Karpas-422 (cell line): ENCODE measurements at regions not wholly inside any gene's neighbourhood (a gene's known extent, or its start where the extent isn't known, plus 50 kb on each side); places are given as distances from the start of the nearest gene placed in this dataset.
"Not testable (repeated sequence)": the region's sequence is repeated elsewhere in the genome, so short reads cannot be mapped to it uniquely, and the experiment has no call there.

Source experiments
- DNase-seq: peaks from one replicate; pipeline ENCODE4 v3.0.0-alpha.2; 2015
- H2AFZ ChIP-seq: fragments of 200-600 bp; sonication (generic); 2 replicates; pipeline ENCODE4 v1.6.1; 2014; ENCODE audit warnings: antibody characterized with exemption, low read length, mixed read lengths
- H3K27ac ChIP-seq: fragments of 200-600 bp; sonication (generic); 2 replicates; pipeline ENCODE4 v1.5.1; 2014; ENCODE audit warnings: mild to moderate bottlenecking, low read length, moderate library complexity
- H3K27me3 ChIP-seq: fragments of 200-600 bp; sonication (generic); 2 replicates; pipeline ENCODE4 v1.6.1; 2014; ENCODE audit warnings: low read length, mixed read lengths
- H3K36me3 ChIP-seq: fragments of 200-600 bp; sonication (generic); 2 replicates; pipeline ENCODE4 v1.6.1; 2014; ENCODE audit warnings: low read length, mixed read lengths; ENCODE audit not compliant: insufficient read depth
- H3K4me1 ChIP-seq: fragments of 200-600 bp; sonication (generic); 2 replicates; pipeline ENCODE4 v1.6.1; 2014; ENCODE audit warnings: mild to moderate bottlenecking, low read length, mixed read lengths
- H3K4me2 ChIP-seq: fragments of 200-600 bp; sonication (generic); 2 replicates; pipeline ENCODE4 v1.6.1; 2014; ENCODE audit warnings: low read length, low read depth, mild to moderate bottlenecking; ENCODE audit not compliant: poor library complexity, severe bottlenecking
- H3K4me3 ChIP-seq: fragments of 200-600 bp; sonication (generic); 2 replicates; pipeline ENCODE4 v1.5.1; 2014; ENCODE audit warnings: mild to moderate bottlenecking, antibody characterized with exemption, low read length, mixed read lengths
- H3K79me2 ChIP-seq: fragments of 200-600 bp; sonication (generic); 2 replicates; pipeline ENCODE4 v1.6.1; 2014; ENCODE audit warnings: mild to moderate bottlenecking, low read length, mixed read lengths
- H3K9ac ChIP-seq: fragments of 200-600 bp; sonication (generic); 2 replicates; pipeline ENCODE4 v1.6.0; 2014; ENCODE audit warnings: low read length
- H3K9me2 ChIP-seq: fragments of 200-600 bp; sonication (generic), shearing (Covaris generic); replicated peaks from 2 replicates; pipeline ENCODE4 v1.6.0; 2014; ENCODE audit warnings: mild to moderate bottlenecking, low read length, moderate library complexity; ENCODE audit not compliant: insufficient read depth
- H3K9me3 ChIP-seq: fragments of 300-700, 200-600 bp; sonication (generic); 2 replicates; pipeline ENCODE4 v1.6.1; 2014; ENCODE audit warnings: low read length, mixed read lengths
- H4K20me1 ChIP-seq: fragments of 200-600 bp; sonication (generic); 2 replicates; pipeline ENCODE4 v1.6.1; 2014; ENCODE audit warnings: mild to moderate bottlenecking, antibody characterized with exemption, low read length, low read depth; ENCODE audit not compliant: insufficient read depth

DNA sequence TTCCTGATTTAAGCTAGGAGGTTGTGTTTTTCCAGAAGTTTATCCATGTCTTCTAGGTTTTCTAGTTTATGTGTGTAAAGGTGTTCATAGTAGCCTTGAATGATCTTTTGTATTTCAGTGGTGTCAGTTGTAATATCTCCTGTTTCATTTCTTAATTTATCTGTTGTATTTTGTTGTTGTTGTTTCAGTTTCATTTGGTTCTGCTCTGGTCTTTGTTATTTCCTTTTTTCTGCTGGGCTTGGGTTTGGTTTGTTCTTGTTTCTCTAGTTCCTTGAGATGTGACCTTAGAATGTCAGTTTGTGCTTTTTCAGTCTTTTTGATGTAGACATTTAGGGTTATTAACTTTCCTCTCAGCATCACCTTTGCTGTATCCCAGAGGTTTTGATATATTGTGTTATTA, 62.8 kb downstream of the SCP2D1 start:
- H3K36me3 ChIP-seq, H3K79me2 ChIP-seq, H3K27me3 ChIP-seq, H3K27ac ChIP-seq, DNase-seq, H4K20me1 ChIP-seq, H2AFZ ChIP-seq, H3K9me3 ChIP-seq, H3K4me3 ChIP-seq, H3K9me2 ChIP-seq, H3K9ac ChIP-seq, H3K4me1 ChIP-seq, H3K4me2 ChIP-seq: not testable (repeated sequence)

DNA sequence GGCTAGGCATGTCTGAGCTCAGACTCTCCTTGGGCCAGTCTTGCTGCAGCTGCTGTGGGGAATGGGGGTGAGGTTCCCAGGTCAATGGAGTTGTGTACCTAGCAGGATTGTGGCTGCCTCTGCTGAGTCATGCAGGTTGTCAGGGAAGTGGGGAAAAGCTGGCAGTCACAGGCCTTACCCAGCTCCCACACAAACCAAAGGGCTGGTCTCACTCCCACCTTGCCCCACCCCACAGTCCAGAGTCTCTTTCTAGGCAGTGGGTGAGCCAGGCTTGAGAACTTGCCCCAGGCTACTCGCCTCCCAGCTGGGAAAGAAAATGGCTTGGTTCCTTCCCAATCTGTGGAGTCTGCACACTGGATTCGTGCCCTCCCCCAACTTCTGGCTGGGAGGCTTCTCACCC, 65.7 kb downstream of the SCP2D1 start:
- H2AFZ ChIP-seq = no peak overlapping the region
- H3K4me2 ChIP-seq = no peak overlapping the region

DNA sequence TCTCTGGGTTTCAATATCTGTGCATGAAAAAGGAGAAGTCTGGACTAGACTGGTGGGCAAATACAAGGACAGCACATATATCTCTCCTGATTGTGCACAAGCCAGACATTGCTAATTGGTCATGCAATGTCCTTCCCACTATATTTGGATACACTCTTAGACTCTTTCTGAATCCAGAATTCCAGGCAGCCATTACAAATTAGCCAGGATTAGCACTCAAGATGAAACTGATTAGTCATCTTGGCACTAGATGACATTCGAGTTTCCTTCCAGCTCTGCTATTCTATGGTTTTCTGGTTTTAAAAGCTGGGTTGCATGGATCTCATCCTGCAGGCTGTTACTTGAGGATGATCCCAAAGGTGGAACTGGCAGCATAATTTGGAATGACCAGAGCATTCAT, 73.2 kb downstream of the SCP2D1 start:
- H3K79me2 ChIP-seq = no peaks in the 10 kb centered on the region
- H3K27me3 ChIP-seq = no peaks in the 10 kb centered on the region
- no peaks in the 10 kb centered on the region for H4K20me1 ChIP-seq
- no peaks in the 10 kb centered on the region for H3K9me2 ChIP-seq
- no peaks in the 10 kb centered on the region for H3K36me3 ChIP-seq
- H3K27ac ChIP-seq = no peak overlapping the region
- H3K4me3 ChIP-seq = no peak overlapping the region
- H3K9me3 ChIP-seq = no peaks in the 10 kb centered on the region
- no peaks in the 10 kb centered on the region for H3K4me1 ChIP-seq
- no peak overlapping the region for H2AFZ ChIP-seq
- no peak for DNase-seq
- H3K9ac ChIP-seq = no peak overlapping the region
- no peak overlapping the region for H3K4me2 ChIP-seq

More for the DNA sequence above, 65.7 kb downstream of the SCP2D1 start:
- H3K79me2 ChIP-seq = no peaks in the 10 kb centered on the region
- H3K27ac ChIP-seq = no peak overlapping the region
- H3K9ac ChIP-seq = no peak overlapping the region
- no peaks in the 10 kb centered on the region for H3K27me3 ChIP-seq
- no peaks in the 10 kb centered on the region for H4K20me1 ChIP-seq
- DNase-seq = no peak
- H3K4me3 ChIP-seq = no peak overlapping the region
- H3K9me2 ChIP-seq = no peaks in the 10 kb centered on the region
- no peaks in the 10 kb centered on the region for H3K9me3 ChIP-seq
- H3K36me3 ChIP-seq = no peaks in the 10 kb centered on the region
- no peaks in the 10 kb centered on the region for H3K4me1 ChIP-seq

DNA sequence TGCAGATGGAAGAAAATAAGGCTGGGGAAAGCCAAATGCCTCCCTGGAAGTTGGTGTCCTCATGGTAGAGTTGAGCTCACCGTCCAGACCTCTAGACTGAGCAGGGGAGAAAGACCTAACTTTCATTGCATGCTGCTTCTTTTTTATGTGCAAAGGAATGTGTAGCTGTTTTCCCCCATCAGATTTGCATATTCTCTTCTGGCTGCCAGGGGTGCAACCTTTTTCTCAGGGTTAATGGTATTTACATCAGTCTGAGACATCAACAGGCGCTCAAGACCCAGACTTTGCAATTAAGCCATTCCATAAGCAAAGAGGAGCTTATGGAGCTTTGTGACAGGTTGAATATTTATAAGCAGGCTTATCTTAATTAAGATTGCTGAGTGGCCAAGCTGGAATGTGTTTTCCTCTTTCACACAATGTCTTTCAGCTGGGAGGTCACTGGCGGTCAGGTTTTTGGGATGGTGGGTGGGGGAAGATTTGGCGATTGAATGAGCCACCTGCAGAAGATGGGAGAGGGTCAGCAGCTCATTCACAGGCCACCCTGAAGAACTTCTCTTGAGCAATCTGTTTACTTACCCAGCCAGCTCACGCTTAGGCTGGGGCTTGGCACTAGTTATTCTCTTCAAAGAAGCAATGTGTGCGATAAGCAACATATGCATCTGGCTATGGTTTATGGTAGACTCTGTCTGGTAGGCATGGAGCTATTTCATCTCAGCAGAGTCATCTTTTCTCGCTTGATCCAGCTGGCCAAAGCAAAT, 88.6 kb downstream of the SCP2D1 start:
- H3K9ac ChIP-seq = no peak overlapping the region
- no peak overlapping the region for H3K4me2 ChIP-seq
- H2AFZ ChIP-seq = no peak overlapping the region
- no peak overlapping the region for H3K27ac ChIP-seq
- H3K4me1 ChIP-seq = peaks cover 31% of the 10 kb centered on the region
- no peak for DNase-seq
- no peaks in the 10 kb centered on the region for H3K9me2 ChIP-seq
- no peaks in the 10 kb centered on the region for H3K79me2 ChIP-seq
- H3K9me3 ChIP-seq = no peaks in the 10 kb centered on the region
- no peaks in the 10 kb centered on the region for H3K36me3 ChIP-seq
- no peaks in the 10 kb centered on the region for H4K20me1 ChIP-seq
- H3K27me3 ChIP-seq = no peaks in the 10 kb centered on the region
- H3K4me3 ChIP-seq = no peak overlapping the region

DNA sequence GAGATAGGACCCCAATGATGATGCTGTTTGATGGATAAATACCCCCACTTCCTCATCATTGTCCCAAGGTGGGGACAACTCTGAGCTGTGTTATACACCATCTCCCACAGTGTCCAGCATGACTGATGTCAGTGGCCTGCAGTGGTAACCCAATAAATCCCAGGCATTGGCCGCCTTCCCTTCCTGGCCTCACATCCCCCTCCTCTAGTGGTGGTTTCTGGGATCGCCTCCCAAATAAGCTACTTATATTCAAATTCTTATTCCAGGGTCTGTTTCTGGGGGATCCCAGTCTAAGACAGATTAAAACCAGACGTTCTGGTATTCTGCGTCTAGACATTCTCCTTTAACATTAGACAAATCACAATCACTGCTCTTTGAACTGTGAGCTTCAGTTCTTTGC, 90.6 kb downstream of the SCP2D1 start:
- Histone ChIP-seq H3K4me1 (peaks cover 49% of the 10 kb centered on the region), H3K27ac (no peak overlapping the region), H3K4me2 (no peak overlapping the region), H3K79me2 (no peaks in the 10 kb centered on the region), H3K9me3 (no peaks in the 10 kb centered on the region), H3K9ac (no peak overlapping the region), H3K36me3 (no peaks in the 10 kb centered on the region), H3K27me3 (no peaks in the 10 kb centered on the region), H4K20me1 (no peaks in the 10 kb centered on the region), H2AFZ (no peak overlapping the region), H3K4me3 (no peak overlapping the region), H3K9me2 (no peaks in the 10 kb centered on the region)
- no peak for DNase-seq

DNA sequence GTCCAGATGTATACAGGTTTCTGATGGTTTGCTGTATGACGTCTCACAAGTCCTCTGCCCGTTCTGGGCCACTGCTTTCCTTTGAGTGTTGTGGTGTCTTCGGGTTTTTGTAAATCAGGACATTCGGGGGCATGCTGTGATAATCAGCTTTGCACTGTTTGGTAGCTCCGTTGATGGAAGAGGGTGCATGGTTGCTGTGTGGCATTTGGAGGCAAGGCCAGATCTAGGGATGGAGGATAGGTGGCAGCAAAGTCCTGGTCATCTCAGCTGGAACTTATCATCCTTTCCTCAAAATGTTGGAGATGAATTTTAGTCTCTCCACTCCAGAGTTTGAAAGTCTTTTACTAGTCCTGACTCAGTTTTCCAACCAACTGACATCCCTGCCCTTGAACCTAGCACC, 91.0 kb downstream of the SCP2D1 start:
- DNase-seq = peak; percentile 55
- Histone ChIP-seq H2AFZ (no peak overlapping the region), H3K4me3 (peak overlapping the region; percentile 31), H3K27ac (no peak overlapping the region), H3K9ac (no peak overlapping the region), H3K4me2 (peak overlapping the region; percentile 65), H3K9me3 (no peaks in the 10 kb centered on the region), H3K36me3 (no peaks in the 10 kb centered on the region), H4K20me1 (no peaks in the 10 kb centered on the region), H3K27me3 (no peaks in the 10 kb centered on the region), H3K4me1 (peaks cover 53% of the 10 kb centered on the region), H3K9me2 (no peaks in the 10 kb centered on the region), H3K79me2 (no peaks in the 10 kb centered on the region)

DNA sequence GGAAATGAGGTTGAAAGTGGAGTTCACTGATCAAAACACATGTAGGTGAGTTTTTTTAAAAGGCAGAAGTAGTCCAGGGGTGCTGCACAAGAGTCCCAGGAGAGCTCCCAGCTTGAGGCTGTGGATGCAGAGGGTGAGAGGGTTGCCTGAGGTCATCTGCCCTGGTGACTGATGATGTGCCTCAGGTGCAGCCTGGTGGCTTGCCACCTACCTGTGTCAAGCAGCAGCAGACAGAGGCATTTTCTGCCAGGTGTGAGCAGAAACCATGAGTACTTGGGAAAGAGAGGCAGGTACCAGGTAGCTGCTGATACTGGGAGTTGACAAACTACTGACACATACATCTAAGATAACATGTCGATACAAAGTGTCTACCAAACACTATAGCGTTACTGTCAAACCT, 92.5 kb downstream of the SCP2D1 start:
- no peaks in the 10 kb centered on the region for H4K20me1 ChIP-seq
- H3K79me2 ChIP-seq = no peaks in the 10 kb centered on the region
- H3K9me2 ChIP-seq = no peaks in the 10 kb centered on the region
- no peaks in the 10 kb centered on the region for H3K27me3 ChIP-seq
- H2AFZ ChIP-seq = no peak overlapping the region
- peaks cover 56% of the 10 kb centered on the region for H3K4me1 ChIP-seq
- no peak overlapping the region for H3K9ac ChIP-seq
- peak overlapping the region; percentile 65 for H3K4me2 ChIP-seq
- no peak overlapping the region for H3K27ac ChIP-seq
- H3K9me3 ChIP-seq = no peaks in the 10 kb centered on the region
- no peaks in the 10 kb centered on the region for H3K36me3 ChIP-seq
- DNase-seq = peak; percentile 77
- no peak overlapping the region; the same call in 1 of the 2 replicates for H3K4me3 ChIP-seq

DNA sequence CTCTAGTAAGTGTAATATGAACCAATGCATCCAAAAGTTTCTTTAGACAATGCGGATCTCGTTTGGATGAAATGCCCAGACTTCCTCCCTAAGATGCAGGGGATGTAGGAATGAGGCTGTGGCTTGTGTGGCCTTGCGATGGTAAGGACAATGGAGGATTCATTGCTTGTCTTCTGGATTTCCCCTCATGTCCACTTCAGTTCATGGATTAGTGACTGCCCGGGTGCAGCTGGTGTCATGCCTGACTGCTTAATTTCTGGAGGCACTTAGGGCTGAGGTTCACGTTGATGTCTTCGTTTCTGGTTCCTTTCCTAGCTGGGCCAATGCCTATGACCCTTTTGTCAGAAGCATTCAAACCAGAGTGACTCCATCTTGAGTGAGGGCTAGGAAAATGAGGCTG, 93.8 kb downstream of the SCP2D1 start:
- Histone ChIP-seq H3K9ac (no peak overlapping the region), H3K27ac (no peak overlapping the region), H3K4me2 (no peak overlapping the region), H2AFZ (no peak overlapping the region), H3K4me3 (no peak overlapping the region), H3K9me3 (no peaks in the 10 kb centered on the region), H3K79me2 (no peaks in the 10 kb centered on the region), H3K27me3 (no peaks in the 10 kb centered on the region), H3K9me2 (no peaks in the 10 kb centered on the region), H4K20me1 (no peaks in the 10 kb centered on the region), H3K4me1 (peaks cover 56% of the 10 kb centered on the region), H3K36me3 (no peaks in the 10 kb centered on the region)
- DNase-seq = no peak
